A549 (cell line): ENCODE measurements at regions not wholly inside any gene's neighbourhood (a gene's known extent, or its start where the extent isn't known, plus 50 kb on each side); places are given as distances from the start of the nearest gene placed in this dataset.

Source experiments
- ATAC-seq, 2 experiments: fragments of 200-7000 bp in 1 of 2; fragments of >200 bp in 1 of 2; cut with Nextera tagmentation in 1 of 2; cut with Tn5 transposase in 1 of 2; 3 replicates each; pipeline versions ENCODE4 v1.8.0 to v1.9.1; 2018 to 2020; ENCODE audit warnings: mild to moderate bottlenecking in 1 of 2, moderate library complexity in 1 of 2
- CTCF ChIA-PET: fragments of 300-600 bp; sonication (Branson Sonifier 250); formaldehyde crosslinking; extraction: SDS; loops from one replicate; lab custom pipeline; 2021; ENCODE audit warnings: antibody characterized with exemption, inconsistent platforms; lab: Yijun Ruan, JAX
- POLR2A ChIA-PET: fragments of 350-600 bp; formaldehyde crosslinking; extraction: SDS; loops from one replicate; lab custom pipeline; 2021; ENCODE audit warnings: antibody characterized with exemption, inconsistent platforms; lab: Yijun Ruan, JAX
- DNase-seq, 2 experiments: peaks; one replicate each; pipeline versions ENCODE4 v3.0.0 to v3.0.0-alpha.2; 2011 to 2016; ENCODE audit warnings: low read depth in 1 of 2, low spot score in 1 of 2
- FAIRE-seq: peaks from 2 replicates; lab custom pipeline; 2011; peaks lifted over from hg19 to GRCh38; lab: Jason Lieb, UNC
- H3K27ac ChIP-seq, 2 experiments: fragments of >200 bp; sonication (Bioruptor Twin); formaldehyde crosslinking; 3 replicates each; pipeline ENCODE4 v1.5.1; 2016 to 2017
- H3K4me1 ChIP-seq: fragments of >200 bp; sonication (Bioruptor Twin); formaldehyde crosslinking; 3 replicates; pipeline ENCODE4 v1.6.1; 2016
- H3K4me2 ChIP-seq: fragments of >200 bp; sonication (Bioruptor Twin); formaldehyde crosslinking; 3 replicates; pipeline ENCODE4 v1.6.1; 2016
- H3K4me3 ChIP-seq: fragments of >200 bp; sonication (Bioruptor Twin); formaldehyde crosslinking; 3 replicates; pipeline ENCODE4 v1.5.1; 2016
- H3K9me3 ChIP-seq: fragments of >200 bp; sonication (Bioruptor Twin); formaldehyde crosslinking; 3 replicates; pipeline ENCODE4 v1.6.1; 2016
- CBX2 ChIP-seq: fragments of 200-600 bp; sonication (generic); IDR thresholded peaks from 2 replicates; pipeline ENCODE4 v1.6.1; 2016; ENCODE audit warnings: low read depth, mild to moderate bottlenecking, borderline replicate concordance
- CBX8 ChIP-seq: fragments of 200-600 bp; sonication (generic); IDR thresholded peaks from 2 replicates; pipeline ENCODE4 v1.6.1; 2016
- EP300 ChIP-seq, 2 experiments: fragments of >200 bp; sonication (Bioruptor Twin); formaldehyde crosslinking; IDR thresholded peaks; 2 replicates in 1 of 2; 3 replicates in 1 of 2; pipeline ENCODE4 v1.6.1; 2016 to 2017
- ESRRA ChIP-seq: fragments of 150-350 bp; IDR thresholded peaks from 2 replicates; pipeline ENCODE4 v1.6.1; 2014; ENCODE audit warnings: mild to moderate bottlenecking, low read length, borderline replicate concordance
- FOSB ChIP-seq: fragments of 250-450 bp; sonication (Bioruptor Pico); IDR thresholded peaks from 2 replicates; pipeline ENCODE4 v1.5.0; 2020; ENCODE audit warnings: mild to moderate bottlenecking, moderate library complexity
- FOSL2 ChIP-seq, 2 experiments: fragments of 450-650 bp in 1 of 2; fragments of >200 bp in 1 of 2; sonication (Bioruptor Twin) in 1 of 2; formaldehyde crosslinking; IDR thresholded peaks; 2 replicates each; pipeline versions ENCODE4 v1.5.0 to v1.6.1; 2016 to 2020; ENCODE audit warnings: mild to moderate bottlenecking in 1 of 2, moderate library complexity in 1 of 2
- HEYL ChIP-seq: fragments of 250-450 bp; sonication (Bioruptor Pico); IDR thresholded peaks from 2 replicates; pipeline ENCODE4 v1.8.0; 2021; ENCODE audit warnings: mild to moderate bottlenecking, moderate library complexity
- HOXB13 ChIP-seq: fragments of 250-450 bp; sonication (Bioruptor Pico); IDR thresholded peaks from 2 replicates; pipeline ENCODE4 v1.5.0; 2020; ENCODE audit warnings: low read depth, mild to moderate bottlenecking, moderate library complexity
- HOXB5 ChIP-seq: fragments of 250-450 bp; sonication (Bioruptor Pico); IDR thresholded peaks from 2 replicates; pipeline ENCODE4 v1.5.0; 2020; ENCODE audit warnings: mild to moderate bottlenecking, moderate library complexity
- KDM1A ChIP-seq: fragments of 200-600 bp; sonication (generic); IDR thresholded peaks from 2 replicates; pipeline ENCODE4 v1.6.1; 2016; ENCODE audit warnings: low read depth, mild to moderate bottlenecking
- MAZ ChIP-seq: fragments of 150-350 bp; IDR thresholded peaks from 2 replicates; pipeline ENCODE4 v1.6.1; 2014; ENCODE audit warnings: antibody characterized with exemption, low read depth, low read length, borderline replicate concordance
- MYC ChIP-seq: IDR thresholded peaks from 2 replicates; pipeline ENCODE4 v1.6.1; 2012; ENCODE audit warnings: mild to moderate bottlenecking, inconsistent platforms, low read length, improper control_type of control experiment, borderline replicate concordance
- NFE2L2 ChIP-seq: fragments of 150-350 bp; conservative IDR thresholded peaks from 2 replicates; pipeline ENCODE4 v1.6.1; 2014; ENCODE audit warnings: low read length
- NPAS2 ChIP-seq: fragments of 250-450 bp; sonication (Bioruptor Pico); IDR thresholded peaks from 2 replicates; pipeline ENCODE4 v1.8.0; 2022; ENCODE audit warnings: mild to moderate bottlenecking, moderate library complexity, borderline replicate concordance
- NR3C1 ChIP-seq: fragments of >200 bp; sonication (Bioruptor Twin); formaldehyde crosslinking; IDR thresholded peaks from 3 replicates; pipeline ENCODE4 v1.6.1; 2017
- POLR2AphosphoS2 ChIP-seq: conservative IDR thresholded peaks from 2 replicates; pipeline ENCODE4 v1.6.1; 2012; ENCODE audit warnings: low read length, improper control_type of control experiment, inconsistent platforms
- RAD21 ChIP-seq, 2 experiments: fragments of >200 bp in 1 of 2; sonication (Bioruptor Twin) in 1 of 2; formaldehyde crosslinking in 1 of 2; IDR thresholded peaks in 1 of 2; conservative IDR thresholded peaks in 1 of 2; 2 replicates in 1 of 2; 3 replicates in 1 of 2; pipeline ENCODE4 v1.6.1; 2012 to 2018; ENCODE audit warnings: inconsistent platforms in 1 of 2
- SMC3 ChIP-seq: fragments of >200 bp; sonication (Bioruptor Twin); formaldehyde crosslinking; IDR thresholded peaks from 3 replicates; pipeline ENCODE4 v1.6.1; 2018; ENCODE audit warnings: inconsistent platforms
- TFCP2L1 ChIP-seq: fragments of 250-450 bp; sonication (Bioruptor Pico); IDR thresholded peaks from 2 replicates; pipeline ENCODE4 v1.5.0; 2021; ENCODE audit warnings: mild to moderate bottlenecking
- TP53 ChIP-seq: fragments of 250-450 bp; sonication (Bioruptor Pico); IDR thresholded peaks from 2 replicates; pipeline ENCODE4 v1.5.0; 2021; ENCODE audit warnings: mild to moderate bottlenecking, moderate library complexity
- ZNF302 ChIP-seq: fragments of 250-450 bp; sonication (Bioruptor Pico); IDR thresholded peaks from 2 replicates; pipeline ENCODE4 v1.9.0; 2021; ENCODE audit warnings: inconsistent platforms, mild to moderate bottlenecking, moderate library complexity
- ZSCAN20 ChIP-seq: fragments of 250-450 bp; sonication (Bioruptor Pico); IDR thresholded peaks from 2 replicates; pipeline ENCODE4 v1.8.0; 2022; ENCODE audit warnings: mild to moderate bottlenecking, moderate library complexity
- WGBS: methylation state at CpG from one replicate; pipeline ENCODE4 v1.1.6; 2017; ENCODE audit errors: missing lambda C conversion rate; 5-methylcytosine and 5-hydroxymethylcytosine counted together
- TF ChIP-seq, protein P1 (sequence below): fragments of 150-350 bp; IDR thresholded peaks from 2 replicates; pipeline ENCODE4 v1.6.1; 2014; ENCODE audit warnings: low read depth, mild to moderate bottlenecking, low read length
- TF ChIP-seq, protein P2 (sequence below): fragments of 250-450 bp; sonication (Bioruptor Pico); IDR thresholded peaks from 2 replicates; pipeline ENCODE4 v1.5.0; 2020; ENCODE audit warnings: low read depth, mild to moderate bottlenecking, moderate library complexity
- TF ChIP-seq, protein P3 (sequence below): IDR thresholded peaks from 2 replicates; pipeline ENCODE4 v1.6.1; 2012; ENCODE audit warnings: low read depth, borderline replicate concordance
- TF ChIP-seq, protein P4 (sequence below): IDR thresholded peaks from 2 replicates; pipeline ENCODE4 v1.6.1; 2012

DNA sequence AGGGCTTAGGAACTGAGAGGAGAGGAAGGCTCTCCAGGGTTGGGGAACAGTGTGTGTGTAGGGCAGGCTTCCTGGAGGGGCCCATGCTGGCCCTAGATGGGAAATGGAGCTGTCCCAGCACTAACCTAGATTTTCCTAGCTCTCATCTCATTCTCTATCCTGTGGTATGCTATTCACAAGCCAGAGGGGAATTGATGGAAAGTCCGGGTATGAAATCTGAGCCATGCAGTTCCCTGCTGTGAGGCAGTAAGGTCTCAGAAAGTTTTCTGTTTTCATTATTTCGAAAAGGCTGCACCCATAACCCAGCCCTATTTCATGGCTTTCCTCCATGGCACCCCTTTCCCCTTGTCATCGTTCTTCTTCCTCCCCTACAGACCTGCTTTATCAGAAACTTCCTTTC, 220.3 kb downstream of the RPS24 start:
- ChIA-PET CTCF (no interaction called here), POLR2A (no interaction called here)
- 87% methylated on average over 3 of the region's 3 CpGs for WGBS
- Histone ChIP-seq H3K9me3 (peaks cover 32% of the 10 kb centered on the region), H3K27ac (peak overlapping the region; percentile 94 to 96), H3K4me2 (no peak overlapping the region), H3K4me3 (no peak overlapping the region), H3K4me1 (peaks cover 24% of the 10 kb centered on the region)
- DNase-seq (no peak), ATAC-seq (no peak), FAIRE-seq (no peak)
- TF ChIP-seq MAZ (no peak), NR3C1 (no peak), KDM1A (no peak), ZNF302 (no peak), CBX2 (no peak), ZSCAN20 (CRISPR knock-in tag) (no peak), FOSL2 (IDR thresholded peaks at IDR 0.05) (no peak), FOSL2 (CRISPR knock-in tag; IDR thresholded peaks at IDR 0.05) (no peak)
- TF ChIP-seq, protein P1, sequence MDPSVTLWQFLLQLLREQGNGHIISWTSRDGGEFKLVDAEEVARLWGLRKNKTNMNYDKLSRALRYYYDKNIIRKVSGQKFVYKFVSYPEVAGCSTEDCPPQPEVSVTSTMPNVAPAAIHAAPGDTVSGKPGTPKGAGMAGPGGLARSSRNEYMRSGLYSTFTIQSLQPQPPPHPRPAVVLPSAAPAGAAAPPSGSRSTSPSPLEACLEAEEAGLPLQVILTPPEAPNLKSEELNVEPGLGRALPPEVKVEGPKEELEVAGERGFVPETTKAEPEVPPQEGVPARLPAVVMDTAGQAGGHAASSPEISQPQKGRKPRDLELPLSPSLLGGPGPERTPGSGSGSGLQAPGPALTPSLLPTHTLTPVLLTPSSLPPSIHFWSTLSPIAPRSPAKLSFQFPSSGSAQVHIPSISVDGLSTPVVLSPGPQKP, result no peak

DNA sequence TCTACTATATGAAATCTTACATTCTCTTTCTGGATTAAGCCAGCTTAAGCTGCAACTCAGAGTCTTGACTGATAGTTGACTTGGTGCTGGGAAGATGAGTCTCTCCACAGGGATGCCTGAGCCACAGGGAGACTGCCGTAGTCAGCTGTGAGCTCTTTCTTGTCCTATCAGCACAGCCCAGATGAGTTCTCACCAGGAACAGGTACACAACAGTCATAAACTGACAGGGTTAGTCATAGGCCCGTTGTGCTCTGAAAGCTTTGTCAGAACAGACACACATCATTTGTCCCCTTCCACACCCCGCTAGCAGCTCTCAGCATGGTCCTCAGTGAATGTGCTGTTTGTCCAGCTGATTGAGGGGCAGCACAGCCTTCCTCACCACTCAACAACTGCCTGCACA, 221.6 kb downstream of the RPS24 start:
- 0 out of 2 replicates have a peak, but pooled peaks have one; percentile 47 for TF ChIP-seq FOSB (CRISPR knock-in tag)
- no peak for TF ChIP-seq MYC
- TF ChIP-seq, protein P2, sequence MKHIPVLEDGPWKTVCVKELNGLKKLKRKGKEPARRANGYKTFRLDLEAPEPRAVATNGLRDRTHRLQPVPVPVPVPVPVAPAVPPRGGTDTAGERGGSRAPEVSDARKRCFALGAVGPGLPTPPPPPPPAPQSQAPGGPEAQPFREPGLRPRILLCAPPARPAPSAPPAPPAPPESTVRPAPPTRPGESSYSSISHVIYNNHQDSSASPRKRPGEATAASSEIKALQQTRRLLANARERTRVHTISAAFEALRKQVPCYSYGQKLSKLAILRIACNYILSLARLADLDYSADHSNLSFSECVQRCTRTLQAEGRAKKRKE (CRISPR knock-in tag), result peak; percentile 22; the same call in 1 of the 2 replicates
- TF ChIP-seq NPAS2 (CRISPR knock-in tag), result no peak
- FAIRE-seq (no peak), ATAC-seq (no peak), DNase-seq (no peak)
- Histone ChIP-seq H3K4me1 (peaks cover 24% of the 10 kb centered on the region), H3K27ac (peak overlapping the region; percentile 94 to 96), H3K4me3 (no peak overlapping the region), H3K4me2 (peak overlapping the region; percentile 42), H3K9me3 (peaks cover 36% of the 10 kb centered on the region)
- CTCF ChIA-PET, result no interaction called here
- POLR2A ChIA-PET, result interaction anchor here (1.3 kb wide), 1 partner anchor 718 kb away, joined by 5 read pairs; no protein-coding TSS in a partner anchor
- WGBS, result 66% methylated on average over 3 of the region's 3 CpGs

DNA sequence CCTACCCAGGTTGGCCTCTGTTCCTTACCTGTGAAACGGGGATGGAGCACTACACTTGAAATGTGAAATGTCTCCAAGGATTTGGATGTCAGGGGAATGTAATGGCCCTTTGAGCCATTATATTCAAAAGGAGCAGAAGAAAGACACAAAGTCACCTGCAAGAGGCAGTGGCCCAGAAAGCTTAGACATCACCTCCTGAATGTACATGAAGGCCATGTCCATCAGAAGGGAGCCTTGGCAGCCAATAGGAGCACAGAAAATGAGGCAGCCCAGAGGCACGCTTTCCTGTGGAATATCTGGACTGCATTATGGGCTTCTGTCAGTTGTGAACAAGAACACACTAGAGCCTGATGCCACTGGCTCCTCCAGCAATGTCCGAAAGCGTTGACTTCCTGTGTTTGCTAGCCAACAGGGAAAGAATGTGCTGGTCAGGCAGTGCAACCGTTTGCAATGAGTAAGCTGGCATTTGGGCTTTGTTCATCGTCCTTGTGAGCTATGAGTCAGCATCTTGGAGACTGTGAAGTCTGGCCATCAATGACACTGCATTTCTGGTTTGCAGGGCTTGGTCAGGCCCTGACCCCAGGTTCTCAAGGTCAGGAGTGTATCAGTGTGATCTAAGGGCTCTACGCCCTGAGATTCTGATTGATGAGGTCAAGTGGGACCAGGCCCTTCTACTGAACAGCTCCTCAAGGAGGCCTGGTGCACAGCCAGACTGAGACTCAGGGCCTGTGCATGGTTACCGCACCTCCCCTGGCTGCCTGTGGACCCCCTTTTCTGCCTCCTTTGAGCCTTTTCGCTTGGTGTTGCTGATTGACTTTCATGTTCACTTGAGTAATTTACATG, 222.4 kb downstream of the RPS24 start:
- FAIRE-seq, result peak; percentile 98
- CTCF ChIA-PET, result interaction anchor here (0.7 to 1.0 kb wide), 3 partner anchors 34 to 209 kb away, joined by 3 read pairs; no protein-coding TSS in a partner anchor
- H3K9me3 ChIP-seq, result peaks cover 36% of the 10 kb centered on the region
- H3K4me3 ChIP-seq, result peak overlapping the region; percentile 4; the same call in 1 of the 3 replicates
- POLR2A ChIA-PET, result interaction anchor here (0.6 to 1.3 kb wide), 3 partner anchors 46 to 717 kb away, joined by 3 to 5 read pairs (median 3); no protein-coding TSS in a partner anchor
- peak; percentile 95 to 98 for ATAC-seq
- WGBS, result 26% methylated on average over 9 of the region's 9 CpGs
- H3K4me2 ChIP-seq, result peak overlapping the region; percentile 42
- peaks cover 24% of the 10 kb centered on the region for H3K4me1 ChIP-seq
- peak overlapping the region; percentile 94 to 96 for H3K27ac ChIP-seq
- peak; percentile 90 to 97 for DNase-seq
- TF ChIP-seq SMC3 (0 out of 3 replicates have a peak, but pooled peaks have one; percentile 13), EP300 (IDR thresholded peaks at IDR 0.05) (peak; percentile 91 to 94), RAD21 (conservative IDR thresholded peaks at IDR 0.05 in 1 of 2, IDR thresholded peaks at IDR 0.05 in 1 of 2) (peak in 1 of 2 experiments; percentile 40; a peak in 3 of 5 replicates), TP53 (CRISPR knock-in tag) (0 out of 2 replicates have a peak, but pooled peaks have one; percentile 36), CBX2 (no peak), CBX8 (no peak), TFCP2L1 (CRISPR knock-in tag) (no peak), HOXB13 (CRISPR knock-in tag) (peak; percentile 85; the same call in 1 of the 2 replicates), HOXB5 (CRISPR knock-in tag) (peak; percentile 88), ZNF302 (peak; percentile 69; the same call in 1 of the 2 replicates), POLR2AphosphoS2 (no peak), NFE2L2 (peak; percentile 98), HEYL (CRISPR knock-in tag) (0 out of 2 replicates have a peak, but pooled peaks have one; percentile 14), ESRRA (peak; percentile 95)
- TF ChIP-seq, protein P1, result no peak
- TF ChIP-seq, protein P2 (CRISPR knock-in tag), result peak; percentile 91
- TF ChIP-seq, protein P3, sequence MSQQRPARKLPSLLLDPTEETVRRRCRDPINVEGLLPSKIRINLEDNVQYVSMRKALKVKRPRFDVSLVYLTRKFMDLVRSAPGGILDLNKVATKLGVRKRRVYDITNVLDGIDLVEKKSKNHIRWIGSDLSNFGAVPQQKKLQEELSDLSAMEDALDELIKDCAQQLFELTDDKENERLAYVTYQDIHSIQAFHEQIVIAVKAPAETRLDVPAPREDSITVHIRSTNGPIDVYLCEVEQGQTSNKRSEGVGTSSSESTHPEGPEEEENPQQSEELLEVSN, result peak; percentile 69
- TF ChIP-seq, protein P4, sequence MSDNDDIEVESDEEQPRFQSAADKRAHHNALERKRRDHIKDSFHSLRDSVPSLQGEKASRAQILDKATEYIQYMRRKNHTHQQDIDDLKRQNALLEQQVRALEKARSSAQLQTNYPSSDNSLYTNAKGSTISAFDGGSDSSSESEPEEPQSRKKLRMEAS, result peak; percentile 94
